GM12891 (cell line): ENCODE measurements at regions not wholly inside any gene's neighbourhood (a gene's known extent, or its start where the extent isn't known, plus 50 kb on each side); places are given as distances from the start of the nearest gene placed in this dataset.

Source experiments
- PAX5 ChIP-seq: IDR thresholded peaks from 2 replicates; pipeline ENCODE4 v1.6.1; 2011; ENCODE audit warnings: low read length, moderate library complexity, mild to moderate bottlenecking; ENCODE audit not compliant: insufficient read depth, severe bottlenecking
- POLR2A ChIP-seq: IDR thresholded peaks from 2 replicates; pipeline ENCODE4 v1.6.1; 2011; ENCODE audit warnings: low read depth, low read length, control low read depth
- POLR2AphosphoS5 ChIP-seq: IDR thresholded peaks from 2 replicates; pipeline ENCODE4 v1.6.1; 2011; ENCODE audit warnings: low read depth, low read length, control low read depth
- POU2F2 ChIP-seq: IDR thresholded peaks from 2 replicates; pipeline ENCODE4 v1.6.1; 2011; ENCODE audit warnings: low read depth, mild to moderate bottlenecking, control low read depth, low read length, moderate library complexity
- SPI1 ChIP-seq: IDR thresholded peaks from 2 replicates; pipeline ENCODE4 v1.6.1; 2011; ENCODE audit warnings: low read depth, low read length, control low read depth
- TAF1 ChIP-seq: IDR thresholded peaks from 2 replicates; pipeline ENCODE4 v1.6.1; 2011; ENCODE audit warnings: low read depth, low read length, control low read depth

DNA sequence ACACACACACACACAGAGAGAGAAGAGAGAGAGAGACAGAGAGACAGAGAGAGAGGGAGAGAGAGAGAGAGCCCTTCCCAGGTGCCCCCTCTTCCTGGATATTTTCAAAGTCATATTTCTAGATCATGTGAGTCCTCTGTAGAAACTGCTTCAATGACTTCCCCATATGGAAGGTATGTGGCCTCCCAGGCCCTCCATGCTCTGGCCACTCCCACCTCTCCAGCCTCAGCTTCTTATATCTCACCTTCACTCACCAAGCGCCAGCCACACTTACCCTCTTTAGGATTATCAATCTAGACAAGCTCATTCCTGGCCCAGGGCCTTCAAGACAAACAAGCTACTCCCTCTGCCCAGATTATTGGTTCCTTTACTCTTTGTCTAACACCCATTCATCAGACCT is 259.7 kb downstream of the MTERF1 start:
- no peak for TF ChIP-seq POLR2A
- no peak for TF ChIP-seq TAF1
- TF ChIP-seq POLR2AphosphoS5, result no peak
- no peak for TF ChIP-seq POU2F2
- no peak for TF ChIP-seq SPI1
- no peak for TF ChIP-seq PAX5
